Cardiac muscle cell (in vitro differentiated cells and primary cell): ENCODE measurements at regions not wholly inside any gene's neighbourhood (a gene's known extent, or its start where the extent isn't known, plus 50 kb on each side); places are given as distances from the start of the nearest gene placed in this dataset.

Source experiments
- DNase-seq, 2 donors: peaks; one replicate each; pipeline versions ENCODE4 v3.0.0 to v3.0.0-alpha.2; 2010 to 2017; ENCODE audit warnings: low read depth in 1 of 2, low spot score in 1 of 2
- H3K27ac ChIP-seq: fragments of 200-600 bp; sonication (generic); 2 replicates; pipeline ENCODE4 v1.5.1; 2016
- H3K27me3 ChIP-seq: fragments of 200-600 bp; sonication (generic); 2 replicates; pipeline ENCODE4 v1.6.0; 2016; ENCODE audit warnings: control low read depth
- H3K36me3 ChIP-seq: fragments of 200-600 bp; sonication (generic); 2 replicates; pipeline ENCODE4 v1.5.1; 2016; ENCODE audit warnings: control low read depth
- H3K4me1 ChIP-seq: fragments of 200-600 bp; sonication (generic); 2 replicates; pipeline ENCODE4 v1.8.1; 2017; ENCODE audit warnings: low read depth, mild to moderate bottlenecking, mixed run types
- H3K4me3 ChIP-seq: fragments of 200-600 bp; sonication (generic); 2 replicates; pipeline ENCODE4 v1.5.1; 2016; ENCODE audit warnings: mild to moderate bottlenecking
- H3K9me3 ChIP-seq: fragments of 200-600 bp; sonication (generic); 2 replicates; pipeline ENCODE4 v1.5.1; 2017; ENCODE audit warnings: low read depth, mild to moderate bottlenecking, control low read depth
- CTCF ChIP-seq: IDR thresholded peaks from 2 replicates; pipeline ENCODE4 v1.5.1; 2012; ENCODE audit warnings: low read depth, mild to moderate bottlenecking, low read length

- no peaks in the 10 kb centered on the region for H3K9me3 ChIP-seq
- no peak overlapping the region for H3K27ac ChIP-seq
- no peaks in the 10 kb centered on the region for H3K36me3 ChIP-seq
- DNase-seq = peak in 1 of 2 donors; percentile 84
- H3K27me3 ChIP-seq = no peaks in the 10 kb centered on the region
- no peaks in the 10 kb centered on the region for H3K4me1 ChIP-seq
- no peak overlapping the region for H3K4me3 ChIP-seq
- no peak for TF ChIP-seq CTCF
These were observed 95.9 kb upstream of the COL5A1 start for GRCh38 chr9:134545543-134546245.

- Histone ChIP-seq H3K4me1 (no peaks in the 10 kb centered on the region), H3K9me3 (no peaks in the 10 kb centered on the region), H3K36me3 (no peaks in the 10 kb centered on the region), H3K27me3 (no peaks in the 10 kb centered on the region), H3K4me3 (no peak overlapping the region), H3K27ac (no peak overlapping the region)
- DNase-seq = peak in 1 of 2 donors; percentile 71
- no peak for TF ChIP-seq CTCF
These were observed 95.3 kb upstream of the COL5A1 start for GRCh38 chr9:134546246-134546731.

- H3K27ac ChIP-seq = no peak overlapping the region
- DNase-seq = no peak
These were observed 94.9 kb upstream of the COL5A1 start for GRCh38 chr9:134546746-134547145.

GRCh38 chr9:134547161-134548100 is 94.2 kb upstream of the COL5A1 start:
- DNase-seq = no peak
- Histone ChIP-seq H3K9me3 (no peaks in the 10 kb centered on the region), H3K4me1 (no peaks in the 10 kb centered on the region), H3K36me3 (no peaks in the 10 kb centered on the region), H3K27ac (no peak overlapping the region), H3K27me3 (no peaks in the 10 kb centered on the region), H3K4me3 (no peak overlapping the region)
- TF ChIP-seq CTCF = no peak

More at GRCh38 chr9:134546746-134547145, 94.9 kb upstream of the COL5A1 start:
- Histone ChIP-seq H3K27me3 (no peaks in the 10 kb centered on the region), H3K4me1 (no peaks in the 10 kb centered on the region), H3K4me3 (no peak overlapping the region), H3K9me3 (no peaks in the 10 kb centered on the region), H3K36me3 (no peaks in the 10 kb centered on the region)
- no peak for TF ChIP-seq CTCF

- Histone ChIP-seq H3K27ac (no peak overlapping the region), H3K9me3 (no peaks in the 10 kb centered on the region), H3K4me1 (no peaks in the 10 kb centered on the region), H3K36me3 (no peaks in the 10 kb centered on the region), H3K27me3 (no peaks in the 10 kb centered on the region), H3K4me3 (no peak overlapping the region)
- no peak for TF ChIP-seq CTCF
- DNase-seq = no peak
These were observed 93.4 kb upstream of the COL5A1 start for GRCh38 chr9:134548185-134548584.
